ENCODE measurements at regions not wholly inside any gene's neighbourhood (a gene's known extent, or its start where the extent isn't known, plus 50 kb on each side); places are given as distances from the start of the nearest gene placed in this dataset.

DNA sequence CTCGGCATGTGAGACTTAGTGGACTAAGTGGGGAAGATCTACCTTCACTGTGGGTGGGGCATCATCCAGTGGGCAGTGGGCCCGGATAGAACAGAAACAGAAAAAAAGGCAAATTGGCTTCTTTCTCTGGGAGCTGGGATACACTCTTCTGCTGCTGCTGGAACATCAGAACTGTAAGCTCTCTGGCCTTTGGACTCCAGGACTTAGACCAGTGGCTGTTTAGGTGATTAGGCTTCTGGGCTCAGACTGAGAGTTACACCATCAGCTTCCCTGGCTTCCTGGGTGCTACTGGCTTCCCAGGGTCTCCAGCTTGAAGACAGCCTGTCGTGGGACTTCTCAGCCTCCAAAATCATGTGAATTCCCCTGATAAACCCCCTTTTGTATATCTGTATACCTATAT is 122.7 kb upstream of the SLC28A3 start:
- TF ChIP-seq BHLHE40 (IDR thresholded peaks at IDR 0.05; ENCODE audit: low read depth, low read length) = no peak
- TF ChIP-seq MXI1 (IDR thresholded peaks at IDR 0.05; ENCODE audit: borderline replicate concordance, low read depth, low read length) = no peak
- no peak for TF ChIP-seq CHD1 (IDR thresholded peaks at IDR 0.05; ENCODE audit: low read depth, low read length)
- TF ChIP-seq, protein P1, sequence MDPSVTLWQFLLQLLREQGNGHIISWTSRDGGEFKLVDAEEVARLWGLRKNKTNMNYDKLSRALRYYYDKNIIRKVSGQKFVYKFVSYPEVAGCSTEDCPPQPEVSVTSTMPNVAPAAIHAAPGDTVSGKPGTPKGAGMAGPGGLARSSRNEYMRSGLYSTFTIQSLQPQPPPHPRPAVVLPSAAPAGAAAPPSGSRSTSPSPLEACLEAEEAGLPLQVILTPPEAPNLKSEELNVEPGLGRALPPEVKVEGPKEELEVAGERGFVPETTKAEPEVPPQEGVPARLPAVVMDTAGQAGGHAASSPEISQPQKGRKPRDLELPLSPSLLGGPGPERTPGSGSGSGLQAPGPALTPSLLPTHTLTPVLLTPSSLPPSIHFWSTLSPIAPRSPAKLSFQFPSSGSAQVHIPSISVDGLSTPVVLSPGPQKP (IDR thresholded peaks at IDR 0.05; ENCODE audit: borderline replicate concordance, low read depth, low read length) = no peak
- TF ChIP-seq SMC3 (IDR thresholded peaks at IDR 0.05; ENCODE audit: low read depth, low read length) = no peak
- TF ChIP-seq, protein P2, sequence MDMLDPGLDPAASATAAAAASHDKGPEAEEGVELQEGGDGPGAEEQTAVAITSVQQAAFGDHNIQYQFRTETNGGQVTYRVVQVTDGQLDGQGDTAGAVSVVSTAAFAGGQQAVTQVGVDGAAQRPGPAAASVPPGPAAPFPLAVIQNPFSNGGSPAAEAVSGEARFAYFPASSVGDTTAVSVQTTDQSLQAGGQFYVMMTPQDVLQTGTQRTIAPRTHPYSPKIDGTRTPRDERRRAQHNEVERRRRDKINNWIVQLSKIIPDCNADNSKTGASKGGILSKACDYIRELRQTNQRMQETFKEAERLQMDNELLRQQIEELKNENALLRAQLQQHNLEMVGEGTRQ (IDR thresholded peaks at IDR 0.05; ENCODE audit: low read depth, low read length) = no peak
- no peak for TF ChIP-seq MAFK (IDR thresholded peaks at IDR 0.05; ENCODE audit: low read depth, low read length)
- TF ChIP-seq RFX5 (IDR thresholded peaks at IDR 0.05; ENCODE audit: low read depth, low read length) = no peak
- TF ChIP-seq FOS (IDR thresholded peaks at IDR 0.05; ENCODE audit: low read depth, low read length) = no peak
- no peak for TF ChIP-seq POLR2A (IDR thresholded peaks at IDR 0.05; ENCODE audit: low read depth, low read length)
- TF ChIP-seq, protein P3, sequence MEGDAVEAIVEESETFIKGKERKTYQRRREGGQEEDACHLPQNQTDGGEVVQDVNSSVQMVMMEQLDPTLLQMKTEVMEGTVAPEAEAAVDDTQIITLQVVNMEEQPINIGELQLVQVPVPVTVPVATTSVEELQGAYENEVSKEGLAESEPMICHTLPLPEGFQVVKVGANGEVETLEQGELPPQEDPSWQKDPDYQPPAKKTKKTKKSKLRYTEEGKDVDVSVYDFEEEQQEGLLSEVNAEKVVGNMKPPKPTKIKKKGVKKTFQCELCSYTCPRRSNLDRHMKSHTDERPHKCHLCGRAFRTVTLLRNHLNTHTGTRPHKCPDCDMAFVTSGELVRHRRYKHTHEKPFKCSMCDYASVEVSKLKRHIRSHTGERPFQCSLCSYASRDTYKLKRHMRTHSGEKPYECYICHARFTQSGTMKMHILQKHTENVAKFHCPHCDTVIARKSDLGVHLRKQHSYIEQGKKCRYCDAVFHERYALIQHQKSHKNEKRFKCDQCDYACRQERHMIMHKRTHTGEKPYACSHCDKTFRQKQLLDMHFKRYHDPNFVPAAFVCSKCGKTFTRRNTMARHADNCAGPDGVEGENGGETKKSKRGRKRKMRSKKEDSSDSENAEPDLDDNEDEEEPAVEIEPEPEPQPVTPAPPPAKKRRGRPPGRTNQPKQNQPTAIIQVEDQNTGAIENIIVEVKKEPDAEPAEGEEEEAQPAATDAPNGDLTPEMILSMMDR (conservative IDR thresholded peaks at IDR 0.05; ENCODE audit: low read depth, low read length) = no peak
- TF ChIP-seq RCOR1 (IDR thresholded peaks at IDR 0.05; ENCODE audit: insufficient replicate concordance, low read length) = no peak
- Histone ChIP-seq H4K8ac (ENCODE audit: low read depth in 2 of 2, low read length in 2 of 2) (no peak overlapping the region), H3K4ac (ENCODE audit: low read depth, low read length) (no peak overlapping the region), H2BK15ac (ENCODE audit: low read depth, low read length) (no peak overlapping the region), H2BK20ac (ENCODE audit: low read depth, low read length) (no peak overlapping the region), H3K9ac (ENCODE audit: low read depth, low read length) (no peak overlapping the region), H3K79me1 (ENCODE audit: low read depth in 1 of 2, low read length in 2 of 2) (no peaks in the 10 kb centered on the region), H2AK9ac (replicated peaks; ENCODE audit: low read depth, low read length, poor library complexity) (no peak overlapping the region), H3K14ac (replicated peaks; ENCODE audit: low read depth, low read length) (no peak overlapping the region), H3K36me3 (ENCODE audit: control insufficient read depth, insufficient read depth, low read length) (no peaks in the 10 kb centered on the region), H2AFZ (replicated peaks; ENCODE audit: low read length, poor library complexity) (no peak overlapping the region), H4K5ac (ENCODE audit: low read depth, low read length) (no peak overlapping the region), H3K9me1 (ENCODE audit: insufficient read depth, low read length) (no peaks in the 10 kb centered on the region), H2AK5ac (ENCODE audit: low read depth, low read length) (no peak overlapping the region), H2BK5ac (ENCODE audit: low read depth, low read length, poor library complexity, severe bottlenecking) (no peak overlapping the region), H3K23ac (ENCODE audit: low read depth, low read length) (no peak overlapping the region), H4K20me1 (ENCODE audit: insufficient read depth, low read length) (no peaks in the 10 kb centered on the region), H3K4me1 (ENCODE audit: control insufficient read depth, insufficient read depth, low read length) (no peaks in the 10 kb centered on the region), H4K91ac (ENCODE audit: insufficient read depth, low read depth, low read length) (no peak overlapping the region), H3K27me3 (ENCODE audit: control insufficient read depth, insufficient read depth, low read length) (no peaks in the 10 kb centered on the region), H3K4me3 (ENCODE audit: insufficient read depth, low read depth, low read length) (no peak overlapping the region), H3K18ac (ENCODE audit: low read depth, low read length) (no peak overlapping the region), H3K56ac (ENCODE audit: extremely low read depth, insufficient read depth, low read length) (no peak overlapping the region), H3K27ac (ENCODE audit: insufficient read depth, low read length) (no peak overlapping the region), H3K9me3 (ENCODE audit: control insufficient read depth, insufficient read depth, low read length) (peaks cover 10% of the 10 kb centered on the region; the same call in 1 of the 2 replicates), H2BK120ac (ENCODE audit: low read depth, low read length) (no peak overlapping the region), H3K4me2 (ENCODE audit: low read depth, low read length) (no peak overlapping the region)
- ChIA-PET POLR2A (ENCODE audit: unreplicated experiment) (no interaction called here), CTCF (no interaction called here)
- DNase-seq (no peak), ATAC-seq (ENCODE audit: low read depth) (no peak)
- in situ Hi-C loops (cut with MboI; ENCODE audit: low sequenced_read_pairs) (no loop called here), intact Hi-C loops (cut with micrococcal nuclease) (no loop called here), dilution Hi-C loops (cut with HindIII; ENCODE audit: low sequenced_read_pairs, unreplicated experiment) (no loop called here)
- no TSS peak for BruUV-seq (replicated peaks)
- WGBS, 2 experiments (ENCODE audit: extremely low coverage in 2 of 2, insufficient read length in 1 of 2) = no CpG with 5 or more reads among the region's 3 CpGs

Measured in IMR-90 (cell line).